Mammary epithelial cell (primary cell): ENCODE measurements at regions not wholly inside any gene's neighbourhood (a gene's known extent, or its start where the extent isn't known, plus 50 kb on each side); places are given as distances from the start of the nearest gene placed in this dataset.
"Not testable (repeated sequence)": the region's sequence is repeated elsewhere in the genome, so short reads cannot be mapped to it uniquely, and the experiment has no call there.

Experiments
- EZH2 ChIP-seq: IDR thresholded peaks from 2 replicates; pipeline ENCODE4 v1.6.1; 2012; ENCODE audit warnings: low read length, inconsistent platforms, borderline replicate concordance
- TF ChIP-seq, protein P1 (sequence below), 2 donors: IDR thresholded peaks in 1 of 2; conservative IDR thresholded peaks in 1 of 2; 2 replicates each; pipeline ENCODE4 v1.5.1; 2011 to 2012; ENCODE audit warnings: inconsistent platforms in 2 of 2, low read length in 2 of 2, mild to moderate bottlenecking in 2 of 2, control low read depth in 1 of 2, low read depth in 1 of 2; ENCODE audit not compliant: insufficient read depth in 1 of 2; ENCODE audit errors: extremely low read depth in 1 of 2

- TF ChIP-seq, protein P1, sequence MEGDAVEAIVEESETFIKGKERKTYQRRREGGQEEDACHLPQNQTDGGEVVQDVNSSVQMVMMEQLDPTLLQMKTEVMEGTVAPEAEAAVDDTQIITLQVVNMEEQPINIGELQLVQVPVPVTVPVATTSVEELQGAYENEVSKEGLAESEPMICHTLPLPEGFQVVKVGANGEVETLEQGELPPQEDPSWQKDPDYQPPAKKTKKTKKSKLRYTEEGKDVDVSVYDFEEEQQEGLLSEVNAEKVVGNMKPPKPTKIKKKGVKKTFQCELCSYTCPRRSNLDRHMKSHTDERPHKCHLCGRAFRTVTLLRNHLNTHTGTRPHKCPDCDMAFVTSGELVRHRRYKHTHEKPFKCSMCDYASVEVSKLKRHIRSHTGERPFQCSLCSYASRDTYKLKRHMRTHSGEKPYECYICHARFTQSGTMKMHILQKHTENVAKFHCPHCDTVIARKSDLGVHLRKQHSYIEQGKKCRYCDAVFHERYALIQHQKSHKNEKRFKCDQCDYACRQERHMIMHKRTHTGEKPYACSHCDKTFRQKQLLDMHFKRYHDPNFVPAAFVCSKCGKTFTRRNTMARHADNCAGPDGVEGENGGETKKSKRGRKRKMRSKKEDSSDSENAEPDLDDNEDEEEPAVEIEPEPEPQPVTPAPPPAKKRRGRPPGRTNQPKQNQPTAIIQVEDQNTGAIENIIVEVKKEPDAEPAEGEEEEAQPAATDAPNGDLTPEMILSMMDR (conservative IDR thresholded peaks at IDR 0.05 in 1 of 2, IDR thresholded peaks at IDR 0.05 in 1 of 2; ENCODE audit: extremely low read depth in 1 of 2, insufficient read depth in 1 of 2, low read depth in 1 of 2, low read length in 2 of 2) = not testable (repeated sequence)
- not testable (repeated sequence) for TF ChIP-seq EZH2
These were observed 545.9 kb downstream of the PCDH7 start for GRCh38 chr4:31266094-31266493.
